Inflammatory macrophage (primary cell): ENCODE measurements at regions not wholly inside any gene's neighbourhood (a gene's known extent, or its start where the extent isn't known, plus 50 kb on each side); places are given as distances from the start of the nearest gene placed in this dataset.
A peak's percentile ranks its signal among the peaks of the same experiment; 100 is the strongest.

Experiments
- DNase-seq, 2 donors: peaks; one replicate each; pipeline ENCODE4 v3.0.0-alpha.2; 2020 to 2022

GRCh38 chr9:90070931-90071660 lies 466.3 kb downstream of the GADD45G start:
- peak; percentile 89 to 90 for DNase-seq

DNA sequence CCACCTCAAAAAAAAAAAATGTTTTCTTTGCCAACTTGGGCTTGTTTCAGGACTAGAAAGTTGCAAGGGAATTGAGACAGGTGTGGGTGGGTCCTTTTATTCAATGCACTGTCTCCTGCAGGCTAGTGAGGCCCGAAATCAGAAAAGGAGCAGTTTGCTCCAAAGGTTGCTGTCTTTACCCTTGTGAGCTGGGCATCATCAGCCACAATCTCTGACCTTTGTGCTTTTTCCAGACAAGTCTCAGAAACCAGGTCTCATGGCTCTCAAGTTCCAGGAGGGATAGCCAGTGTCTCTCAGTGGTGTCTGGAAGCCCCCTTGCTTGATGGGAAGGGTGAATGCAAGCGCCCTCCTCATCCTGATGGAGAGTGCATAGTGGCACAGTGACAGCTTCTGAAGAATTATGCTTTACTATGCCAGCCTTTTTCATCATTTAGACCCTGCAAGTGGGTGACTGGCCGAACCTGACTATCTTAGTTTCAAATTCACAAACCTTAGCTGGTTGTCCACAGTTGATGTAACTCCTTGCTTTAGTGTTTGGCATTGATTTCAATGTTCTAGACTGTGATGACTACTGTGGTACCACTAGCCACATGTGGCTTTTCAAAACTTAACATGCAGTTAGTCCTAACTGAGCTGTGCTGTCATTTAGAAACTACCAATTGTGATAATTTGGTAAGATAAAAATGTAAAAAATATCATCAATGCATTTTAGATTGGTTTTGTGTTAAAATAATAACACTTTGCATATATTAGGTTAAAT lies 468.6 kb downstream of the GADD45G start:
- no peak for DNase-seq

- peak; percentile 26 to 58 for DNase-seq
These were observed 469.6 kb downstream of the GADD45G start for GRCh38 chr9:90074316-90074962.

- peak; percentile 31 to 39 for DNase-seq
These were observed 472.8 kb downstream of the GADD45G start for GRCh38 chr9:90077598-90077997.

DNA sequence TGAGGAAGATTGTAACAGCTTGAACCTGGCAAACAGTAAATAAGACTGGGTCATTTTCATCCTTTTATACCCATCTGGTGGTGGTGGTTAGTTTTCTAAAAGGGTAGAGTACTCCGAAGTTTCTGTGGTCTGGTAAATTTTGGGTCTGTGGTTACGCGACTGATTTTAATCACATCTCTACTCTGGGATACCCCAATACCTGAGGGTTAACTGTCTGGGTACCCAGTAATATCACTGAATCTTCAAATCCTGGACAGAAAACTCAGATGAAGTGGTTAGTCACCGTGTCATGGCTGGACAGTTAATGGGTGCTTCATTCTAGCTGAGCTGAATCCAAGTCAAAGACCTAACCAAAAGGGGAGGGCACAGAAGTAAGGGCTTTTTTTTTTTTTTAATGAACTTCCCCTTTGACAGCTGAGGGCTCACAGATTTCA lies 474.2 kb downstream of the GADD45G start:
- no peak for DNase-seq

DNA sequence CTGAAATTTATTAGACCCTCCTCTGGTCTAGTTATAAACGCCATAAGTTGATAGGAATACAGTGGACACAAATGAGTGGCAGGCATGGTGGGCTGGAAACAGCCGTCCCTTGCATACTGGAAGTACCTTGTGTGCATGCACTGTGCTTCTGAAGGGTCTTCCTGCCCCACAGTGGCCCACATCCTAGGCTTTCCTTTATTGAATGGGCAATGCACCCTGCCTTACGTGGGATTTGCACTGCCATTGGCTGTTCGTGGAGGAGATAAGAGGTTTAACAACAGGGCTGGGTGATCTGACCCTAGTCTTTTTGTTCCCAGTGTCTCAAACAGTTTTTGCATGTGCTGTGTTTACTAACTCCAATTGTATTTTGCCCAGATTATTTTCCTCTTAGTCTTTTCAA lies 480.8 kb downstream of the GADD45G start:
- DNase-seq, result no peak

GRCh38 chr9:90086101-90086511 lies 481.3 kb downstream of the GADD45G start:
- DNase-seq, result peak; percentile 86 to 90

- peak in 1 of 2 donors; percentile 19 for DNase-seq
These were observed 483.6 kb downstream of the GADD45G start for GRCh38 chr9:90088434-90088833.

DNA sequence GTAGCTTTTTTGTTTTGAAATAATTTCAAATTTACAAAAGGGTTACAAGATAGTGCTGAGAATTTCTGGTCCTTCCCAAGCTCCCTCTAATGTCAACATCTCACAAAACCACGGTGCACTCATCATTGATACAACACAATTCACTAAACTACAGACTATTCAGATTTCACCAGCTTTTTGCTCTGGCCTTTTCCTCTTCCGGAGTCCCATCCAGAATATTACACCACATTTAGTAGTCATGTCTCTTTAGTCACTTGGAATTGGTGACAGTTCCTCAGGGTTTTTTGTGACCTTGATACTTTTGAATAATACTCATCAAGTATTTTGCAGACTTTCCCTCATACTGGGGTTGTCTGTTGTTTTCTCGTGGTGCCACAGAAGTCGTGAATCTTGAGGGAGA lies 484.0 kb downstream of the GADD45G start:
- peak; percentile 47 to 59 for DNase-seq

GRCh38 chr9:90090997-90091396 lies 486.2 kb downstream of the GADD45G start:
- DNase-seq, result no peak

DNA sequence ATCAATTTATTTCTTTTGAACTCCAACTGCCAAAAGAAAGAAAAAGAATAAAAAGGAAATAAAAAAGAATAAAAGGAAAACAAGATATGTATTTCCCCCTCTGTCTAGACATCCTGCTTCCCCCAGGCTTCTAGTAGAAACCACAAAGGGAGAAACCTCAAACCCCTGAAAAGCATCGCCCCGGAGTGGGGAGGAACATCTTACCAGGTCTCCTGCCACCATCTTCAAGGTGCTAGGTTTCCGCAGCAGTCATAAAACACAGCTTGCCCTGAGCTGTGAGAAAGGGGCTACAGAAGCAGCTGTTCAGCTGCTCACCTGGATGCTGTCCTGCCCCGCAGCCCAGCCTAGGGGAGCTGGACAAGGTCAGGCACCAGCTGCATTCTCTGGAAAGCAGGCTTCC lies 487.7 kb downstream of the GADD45G start:
- DNase-seq, result no peak

GRCh38 chr9:90095682-90096081 lies 490.9 kb downstream of the GADD45G start:
- DNase-seq, result no peak

- no peak for DNase-seq
These were observed 492.4 kb downstream of the GADD45G start for GRCh38 chr9:90097237-90097636.

GRCh38 chr9:90098408-90098807 lies 493.6 kb downstream of the GADD45G start:
- DNase-seq, result no peak

GRCh38 chr9:90099262-90099963 lies 494.6 kb downstream of the GADD45G start:
- peak; percentile 57 to 61 for DNase-seq

DNA sequence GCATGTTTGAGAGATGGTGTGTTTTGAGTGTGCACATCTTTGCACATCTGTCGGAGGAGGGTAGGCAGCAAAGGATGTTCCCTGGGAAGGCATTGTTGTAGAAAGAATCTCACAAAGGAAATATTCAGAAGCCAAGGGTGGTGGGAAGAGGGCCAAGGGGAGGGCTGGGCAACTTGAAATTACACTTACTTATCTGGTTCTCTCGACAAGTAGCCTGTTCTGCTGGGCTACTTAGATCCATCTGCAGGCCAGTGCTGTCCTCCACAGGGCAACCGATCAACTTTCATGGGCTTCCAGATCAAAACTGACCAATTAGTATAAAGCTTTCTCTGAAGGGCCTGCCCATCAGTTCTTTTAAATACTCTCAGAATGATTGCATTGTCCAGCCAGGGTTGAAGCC lies 495.2 kb downstream of the GADD45G start:
- no peak for DNase-seq

GRCh38 chr9:90102292-90102901 lies 497.6 kb downstream of the GADD45G start:
- peak; percentile 84 to 87 for DNase-seq

GRCh38 chr9:90103771-90104170 lies 499.0 kb downstream of the GADD45G start:
- DNase-seq, result no peak

DNA sequence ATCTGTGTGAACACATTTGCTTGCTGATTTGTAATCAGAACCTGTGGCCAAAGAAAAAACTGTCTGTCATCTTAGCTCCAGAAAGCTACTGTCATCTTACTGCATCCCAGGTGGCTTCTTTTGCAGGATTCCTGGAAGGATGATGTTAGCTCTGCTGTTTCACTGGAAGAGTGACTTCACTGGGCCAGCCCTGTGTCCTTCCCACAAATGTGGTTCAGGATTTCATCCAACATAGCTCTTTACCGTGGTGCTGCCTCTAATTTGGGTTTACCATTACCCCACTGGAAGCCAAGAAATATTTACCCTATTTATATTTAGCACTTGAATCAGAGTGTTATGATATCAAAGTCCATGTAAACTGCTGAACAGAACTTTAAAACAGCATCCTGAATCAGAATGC lies 501.0 kb downstream of the GADD45G start:
- DNase-seq, result no peak

DNA sequence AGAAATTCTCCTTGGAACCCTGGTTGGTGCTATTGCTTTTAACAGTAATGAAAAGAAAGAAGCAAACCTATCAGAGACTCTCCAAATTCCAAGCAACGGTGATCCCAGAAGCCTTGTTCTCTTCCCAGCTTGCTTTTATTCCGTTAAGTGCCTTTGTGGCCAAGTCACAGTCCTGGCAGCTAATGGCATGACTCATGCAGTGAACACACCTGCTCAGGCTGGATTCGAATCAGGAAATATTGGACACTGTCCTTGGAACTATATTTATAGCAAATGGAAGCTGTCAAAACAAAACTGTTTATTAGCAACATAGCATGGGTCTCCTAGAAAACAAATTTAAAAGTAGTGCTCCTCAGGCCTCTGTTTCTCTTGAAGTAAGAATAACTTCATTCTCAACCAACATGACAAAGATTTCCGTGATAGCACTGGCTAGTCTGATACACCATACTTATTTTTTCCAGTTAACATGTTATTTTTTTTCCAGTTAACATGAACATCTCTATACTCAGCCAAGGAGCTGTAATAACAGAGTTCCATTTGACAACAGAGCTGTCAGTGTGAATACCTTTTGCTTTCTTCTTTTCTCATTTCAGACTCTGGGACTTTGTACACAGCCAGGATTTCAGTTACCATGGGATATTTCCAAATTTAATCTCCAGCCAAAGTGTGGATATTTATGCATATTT lies 502.4 kb downstream of the GADD45G start:
- DNase-seq, result no peak

DNA sequence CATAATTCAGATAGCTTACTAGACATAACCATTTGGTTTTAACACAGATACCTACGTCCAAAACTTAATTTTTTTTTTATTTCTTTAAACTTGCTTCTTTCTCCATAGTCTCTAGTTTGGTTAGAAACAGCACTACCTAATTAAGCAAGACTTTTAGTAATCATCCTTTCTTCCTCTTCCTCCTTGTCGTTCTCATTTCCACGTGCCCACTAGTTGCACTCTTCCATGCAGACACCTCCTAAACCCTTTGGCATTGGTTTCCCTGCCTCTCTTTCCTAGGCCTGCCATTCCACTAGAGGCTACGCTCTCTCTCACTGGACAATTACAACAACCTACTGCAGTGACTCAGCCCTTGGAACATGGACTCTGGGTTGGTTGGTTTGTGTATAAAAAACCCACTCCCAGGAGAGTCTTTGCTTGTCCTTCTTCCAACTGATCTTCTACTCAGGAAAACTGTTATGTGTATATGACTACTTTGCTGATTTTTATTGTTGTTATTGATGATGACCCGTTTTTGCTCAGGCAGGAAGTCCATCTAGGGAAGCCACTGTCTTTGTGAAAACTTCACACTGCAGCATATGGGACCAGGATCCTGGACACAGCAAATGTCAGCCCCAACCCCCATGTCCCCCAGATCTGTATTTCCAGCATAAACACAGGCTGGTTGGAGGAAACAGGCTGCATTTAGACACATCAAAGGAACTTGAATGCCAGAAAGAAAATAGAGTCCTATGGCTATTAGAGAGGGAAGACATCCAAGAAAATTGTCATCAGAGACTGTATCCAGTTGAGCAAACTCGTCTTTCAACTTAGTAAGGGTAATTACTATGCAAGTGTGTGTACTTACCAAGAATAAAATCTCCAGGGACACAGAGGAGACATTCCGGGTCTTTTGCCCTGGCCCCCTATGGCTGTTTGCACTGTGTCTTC lies 503.2 kb downstream of the GADD45G start:
- DNase-seq, result peak; percentile 36 to 51
